C4-2B (cell line): ENCODE measurements at regions not wholly inside any gene's neighbourhood (a gene's known extent, or its start where the extent isn't known, plus 50 kb on each side); places are given as distances from the start of the nearest gene placed in this dataset.

Experiments
- ZFX ChIP-seq: fragments of 450-650 bp; IDR thresholded peaks from 2 replicates; pipeline ENCODE4 v1.6.1; 2017
- TF ChIP-seq, protein P1 (sequence below): fragments of 450-650 bp; conservative IDR thresholded peaks from 2 replicates; pipeline ENCODE4 v1.5.1; 2017; ENCODE audit warnings: mild to moderate bottlenecking

DNA sequence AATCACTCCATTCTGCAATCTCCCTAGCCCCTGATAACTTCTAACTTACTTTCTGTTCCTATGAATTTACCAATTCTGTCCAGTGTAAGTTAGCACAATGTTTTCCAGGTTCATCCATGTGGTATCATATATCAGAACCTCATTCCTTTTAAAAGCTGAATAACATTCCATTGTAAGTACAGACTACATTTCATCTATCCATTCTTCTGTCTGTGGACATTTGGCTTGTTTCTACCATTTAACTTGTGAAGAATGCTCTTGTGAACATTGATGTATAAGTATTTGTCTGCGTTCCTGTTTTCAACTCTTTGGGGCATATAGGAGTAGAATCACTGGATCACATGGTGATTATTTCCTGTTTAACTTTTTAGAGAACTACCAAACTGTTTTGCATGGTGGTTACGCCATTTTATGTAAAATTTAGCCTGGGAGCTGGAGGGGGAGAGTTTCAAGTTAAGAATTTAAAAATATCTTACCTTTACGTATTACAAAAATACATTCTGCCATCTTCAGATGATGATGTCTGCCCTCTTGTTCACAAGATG lies 156.5 kb downstream of the BTBD3 start:
- TF ChIP-seq, protein P1, sequence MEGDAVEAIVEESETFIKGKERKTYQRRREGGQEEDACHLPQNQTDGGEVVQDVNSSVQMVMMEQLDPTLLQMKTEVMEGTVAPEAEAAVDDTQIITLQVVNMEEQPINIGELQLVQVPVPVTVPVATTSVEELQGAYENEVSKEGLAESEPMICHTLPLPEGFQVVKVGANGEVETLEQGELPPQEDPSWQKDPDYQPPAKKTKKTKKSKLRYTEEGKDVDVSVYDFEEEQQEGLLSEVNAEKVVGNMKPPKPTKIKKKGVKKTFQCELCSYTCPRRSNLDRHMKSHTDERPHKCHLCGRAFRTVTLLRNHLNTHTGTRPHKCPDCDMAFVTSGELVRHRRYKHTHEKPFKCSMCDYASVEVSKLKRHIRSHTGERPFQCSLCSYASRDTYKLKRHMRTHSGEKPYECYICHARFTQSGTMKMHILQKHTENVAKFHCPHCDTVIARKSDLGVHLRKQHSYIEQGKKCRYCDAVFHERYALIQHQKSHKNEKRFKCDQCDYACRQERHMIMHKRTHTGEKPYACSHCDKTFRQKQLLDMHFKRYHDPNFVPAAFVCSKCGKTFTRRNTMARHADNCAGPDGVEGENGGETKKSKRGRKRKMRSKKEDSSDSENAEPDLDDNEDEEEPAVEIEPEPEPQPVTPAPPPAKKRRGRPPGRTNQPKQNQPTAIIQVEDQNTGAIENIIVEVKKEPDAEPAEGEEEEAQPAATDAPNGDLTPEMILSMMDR = no peak
- no peak for TF ChIP-seq ZFX
